ENCODE measurements at regions not wholly inside any gene's neighbourhood (a gene's known extent, or its start where the extent isn't known, plus 50 kb on each side); places are given as distances from the start of the nearest gene placed in this dataset.

GRCh38 chrX:3951859-3952258 lies 238.4 kb upstream of the PRKX start:
- TF ChIP-seq CTCF (conservative IDR thresholded peaks at IDR 0.05; ENCODE audit: low read depth, low read length) (no peak), EZH2 (IDR thresholded peaks at IDR 0.05; ENCODE audit: low read length, unreplicated experiment) (no peak), EZH2phosphoT487 (IDR thresholded peaks at IDR 0.05; ENCODE audit: borderline replicate concordance, low read length) (no peak)
